ENCODE measurements at regions not wholly inside any gene's neighbourhood (a gene's known extent, or its start where the extent isn't known, plus 50 kb on each side); places are given as distances from the start of the nearest gene placed in this dataset.

DNA sequence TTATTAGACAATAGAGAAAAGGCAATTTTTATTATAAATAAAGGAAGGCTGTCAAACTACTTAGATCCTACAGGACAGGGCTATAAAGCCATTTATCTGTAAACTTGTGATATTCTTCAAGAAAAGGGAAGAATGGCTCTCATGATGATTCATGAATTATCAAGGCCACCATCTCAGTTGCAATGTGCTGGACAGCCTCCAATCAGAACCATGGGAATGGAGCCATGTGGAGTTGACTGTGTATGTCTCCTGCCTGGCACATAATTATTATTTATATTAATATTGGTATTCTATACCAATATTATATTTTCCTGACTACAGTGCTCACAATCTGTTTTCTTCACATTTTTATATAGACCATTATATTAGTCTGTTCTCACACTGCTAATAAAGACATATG lies 560.5 kb upstream of the MIR17HG start:
- no peak for DNase-seq
- intact Hi-C loops (cut with micrococcal nuclease), result no loop called here
- TF ChIP-seq, protein P1, sequence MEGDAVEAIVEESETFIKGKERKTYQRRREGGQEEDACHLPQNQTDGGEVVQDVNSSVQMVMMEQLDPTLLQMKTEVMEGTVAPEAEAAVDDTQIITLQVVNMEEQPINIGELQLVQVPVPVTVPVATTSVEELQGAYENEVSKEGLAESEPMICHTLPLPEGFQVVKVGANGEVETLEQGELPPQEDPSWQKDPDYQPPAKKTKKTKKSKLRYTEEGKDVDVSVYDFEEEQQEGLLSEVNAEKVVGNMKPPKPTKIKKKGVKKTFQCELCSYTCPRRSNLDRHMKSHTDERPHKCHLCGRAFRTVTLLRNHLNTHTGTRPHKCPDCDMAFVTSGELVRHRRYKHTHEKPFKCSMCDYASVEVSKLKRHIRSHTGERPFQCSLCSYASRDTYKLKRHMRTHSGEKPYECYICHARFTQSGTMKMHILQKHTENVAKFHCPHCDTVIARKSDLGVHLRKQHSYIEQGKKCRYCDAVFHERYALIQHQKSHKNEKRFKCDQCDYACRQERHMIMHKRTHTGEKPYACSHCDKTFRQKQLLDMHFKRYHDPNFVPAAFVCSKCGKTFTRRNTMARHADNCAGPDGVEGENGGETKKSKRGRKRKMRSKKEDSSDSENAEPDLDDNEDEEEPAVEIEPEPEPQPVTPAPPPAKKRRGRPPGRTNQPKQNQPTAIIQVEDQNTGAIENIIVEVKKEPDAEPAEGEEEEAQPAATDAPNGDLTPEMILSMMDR (IDR thresholded peaks at IDR 0.05; ENCODE audit: borderline replicate concordance), result no peak

DNA sequence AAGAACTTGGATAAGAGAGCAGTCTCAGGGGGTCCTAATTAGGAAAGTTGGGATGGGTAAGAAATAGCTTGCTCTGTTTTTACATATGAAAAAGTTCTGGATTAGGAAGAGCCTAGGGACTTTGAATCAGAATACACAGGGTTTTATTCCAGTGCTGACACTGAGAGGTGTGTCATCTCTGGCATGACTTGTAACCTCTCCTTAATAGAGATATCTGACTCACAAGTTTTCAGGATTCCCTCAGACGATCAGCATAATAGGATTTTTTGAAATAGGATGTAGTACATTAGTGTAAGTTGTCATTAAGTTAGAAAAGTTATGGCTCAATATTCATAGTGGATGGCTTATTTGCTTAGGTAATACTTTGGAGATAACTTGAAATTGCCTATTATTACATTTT lies 555.2 kb upstream of the MIR17HG start:
- Histone ChIP-seq H3K4me3 (no peak overlapping the region), H3K36me3 (no peaks in the 10 kb centered on the region), H3K27ac (replicated peaks) (no peak overlapping the region), H3K9me3 (replicated peaks) (no peaks in the 10 kb centered on the region), H3K4me1 (no peaks in the 10 kb centered on the region), H3K27me3 (ENCODE audit: low read depth) (no peaks in the 10 kb centered on the region)
- intact Hi-C loops (cut with micrococcal nuclease), result no loop called here
- TF ChIP-seq, protein P1 (IDR thresholded peaks at IDR 0.05; ENCODE audit: borderline replicate concordance), result no peak
- DNase-seq, result no peak

More for the DNA sequence above, 560.5 kb upstream of the MIR17HG start:
- H3K4me1 ChIP-seq, result no peaks in the 10 kb centered on the region
- H3K4me3 ChIP-seq, result no peak overlapping the region
- no peaks in the 10 kb centered on the region for H3K9me3 ChIP-seq (replicated peaks)
- H3K36me3 ChIP-seq, result no peaks in the 10 kb centered on the region
- no peaks in the 10 kb centered on the region for H3K27me3 ChIP-seq (ENCODE audit: low read depth)
- no peak overlapping the region for H3K27ac ChIP-seq (replicated peaks)

DNA sequence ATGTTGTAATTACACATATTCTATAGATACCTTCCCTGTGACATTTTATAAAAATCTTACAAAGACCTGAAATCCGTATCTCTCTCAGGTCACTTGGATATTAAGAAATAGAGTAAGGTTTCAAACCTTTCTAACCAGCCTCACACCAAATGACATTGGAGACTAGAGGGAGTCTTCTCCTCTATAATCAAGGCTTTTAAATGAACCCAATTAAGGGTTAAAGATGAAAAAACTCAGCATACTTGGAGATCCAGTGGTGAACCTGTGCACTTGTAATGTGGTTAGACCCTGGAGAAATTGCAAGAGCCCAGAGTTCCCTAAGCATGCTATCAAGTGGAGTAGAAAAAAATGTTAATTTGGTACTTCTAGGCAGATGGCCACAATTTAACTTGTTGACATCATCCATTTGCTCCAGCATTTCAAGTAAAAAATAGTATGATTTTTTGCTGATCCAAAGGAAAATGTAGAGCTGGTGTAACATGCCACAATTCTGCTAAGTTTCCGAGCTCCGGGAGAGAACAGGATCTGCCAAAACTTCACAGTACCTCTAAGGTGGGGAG lies 554.1 kb upstream of the MIR17HG start:
- TF ChIP-seq, protein P1 (IDR thresholded peaks at IDR 0.05; ENCODE audit: borderline replicate concordance), result no peak
- Histone ChIP-seq H3K4me3 (no peak overlapping the region), H3K27ac (replicated peaks) (no peak overlapping the region), H3K27me3 (ENCODE audit: low read depth) (no peaks in the 10 kb centered on the region), H3K9me3 (replicated peaks) (no peaks in the 10 kb centered on the region), H3K36me3 (no peaks in the 10 kb centered on the region), H3K4me1 (no peaks in the 10 kb centered on the region)
- intact Hi-C loops (cut with micrococcal nuclease), result no loop called here
- DNase-seq, result no peak

DNA sequence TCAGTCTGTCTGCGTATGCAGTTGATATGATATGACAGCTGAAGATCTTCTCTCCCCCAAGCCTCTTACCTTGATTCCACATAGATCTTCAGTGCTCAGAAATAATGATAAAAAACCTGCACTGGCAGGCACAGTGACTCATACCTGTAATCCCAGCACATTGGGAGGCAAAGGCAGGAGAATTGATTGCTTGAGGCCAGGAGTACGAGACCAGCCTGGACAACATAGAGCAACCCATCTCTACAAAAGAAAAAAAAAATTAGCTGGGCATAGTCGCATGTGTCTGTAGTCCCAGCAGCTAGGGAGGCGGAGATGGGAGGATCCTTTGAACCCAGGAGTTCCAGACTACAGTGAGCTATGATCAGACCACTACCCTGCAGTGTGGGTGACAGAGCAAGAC lies 551.0 kb upstream of the MIR17HG start:
- TF ChIP-seq, protein P1 (IDR thresholded peaks at IDR 0.05; ENCODE audit: borderline replicate concordance), result no peak

DNA sequence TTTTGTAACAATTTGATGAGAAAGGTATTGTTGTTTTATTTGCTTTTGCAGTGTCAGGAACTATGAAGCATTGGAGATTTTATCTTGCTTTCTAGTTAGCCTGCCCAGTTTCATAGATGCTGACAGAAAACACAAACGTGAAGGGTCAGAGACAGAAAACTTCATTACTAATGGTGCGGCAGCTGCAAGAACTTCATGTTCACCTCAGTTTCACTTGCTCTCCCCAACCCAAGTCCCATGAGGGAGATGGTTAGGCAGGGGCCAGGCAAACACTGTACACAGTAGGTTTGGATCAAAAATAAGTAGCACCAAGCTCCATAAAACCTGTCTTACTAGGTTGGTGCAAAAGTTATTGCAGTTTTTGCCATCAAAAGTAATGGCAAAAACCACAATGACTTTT lies 550.2 kb upstream of the MIR17HG start:
- Histone ChIP-seq H3K27me3 (ENCODE audit: low read depth) (no peaks in the 10 kb centered on the region), H3K9me3 (replicated peaks) (no peaks in the 10 kb centered on the region), H3K27ac (replicated peaks) (no peak overlapping the region), H3K4me1 (no peaks in the 10 kb centered on the region), H3K36me3 (no peaks in the 10 kb centered on the region), H3K4me3 (no peak overlapping the region)
- intact Hi-C loops (cut with micrococcal nuclease), result no loop called here
- TF ChIP-seq, protein P1 (IDR thresholded peaks at IDR 0.05; ENCODE audit: borderline replicate concordance), result no peak
- no peak for DNase-seq

More for the DNA sequence above, 551.0 kb upstream of the MIR17HG start:
- Histone ChIP-seq H3K27ac (replicated peaks) (no peak overlapping the region), H3K27me3 (ENCODE audit: low read depth) (no peaks in the 10 kb centered on the region), H3K9me3 (replicated peaks) (no peaks in the 10 kb centered on the region), H3K36me3 (no peaks in the 10 kb centered on the region), H3K4me1 (no peaks in the 10 kb centered on the region), H3K4me3 (no peak overlapping the region)
- intact Hi-C loops (cut with micrococcal nuclease), result no loop called here
- DNase-seq, result no peak

All from left ventricle myocardium inferior (tissue), 1 donor.